HG03159 (cell line): ENCODE measurements at regions not wholly inside any gene's neighbourhood (a gene's known extent, or its start where the extent isn't known, plus 50 kb on each side); places are given as distances from the start of the nearest gene placed in this dataset.

Source experiments
- ATAC-seq: cut with Tn5 transposase; IDR thresholded peaks from one replicate; pipeline ENCODE4 v1.9.1; 2021; ENCODE audit warnings: mild to moderate bottlenecking, moderate library complexity; ENCODE audit not compliant: unreplicated experiment

DNA sequence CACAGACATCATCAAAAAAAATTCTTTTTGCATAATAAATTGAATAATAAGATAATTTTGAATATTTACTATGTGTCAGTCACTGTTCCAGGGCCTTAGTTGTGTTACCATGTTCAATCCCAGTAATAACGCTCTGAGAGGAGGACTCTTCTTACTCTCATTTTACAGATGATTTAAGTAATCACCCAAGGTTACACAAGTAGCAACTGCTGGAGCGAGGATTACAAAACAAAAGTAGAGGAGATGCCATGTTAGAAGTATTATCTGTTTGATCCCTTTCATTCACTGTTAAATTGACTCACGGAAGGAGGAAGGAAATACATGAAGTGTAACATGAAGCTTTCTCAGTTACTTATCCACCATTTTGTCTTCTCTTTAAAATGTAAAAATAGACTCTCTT is 412.8 kb downstream of the NFIB start:
- ATAC-seq: no peak

DNA sequence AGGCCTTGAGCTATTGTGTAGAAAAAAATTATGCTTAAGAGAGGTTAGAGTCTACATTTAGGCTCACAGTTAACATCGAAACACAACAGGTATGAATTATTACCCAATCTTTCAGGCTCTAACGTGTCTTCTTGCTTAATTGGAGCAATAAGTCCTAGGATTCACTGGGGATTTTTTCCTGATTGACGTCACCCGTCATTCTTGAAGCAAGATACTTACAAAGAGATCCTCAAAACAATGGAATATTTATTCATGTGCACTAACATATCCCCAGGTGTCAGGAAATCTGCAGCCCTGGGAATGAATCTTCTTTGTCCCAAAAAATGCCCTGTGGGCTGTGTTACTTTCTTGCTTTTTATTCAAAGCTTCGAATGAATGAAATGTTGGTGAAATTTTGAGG is 413.5 kb downstream of the NFIB start:
- ATAC-seq: no peak

GRCh38 chr9:13899924-13900323 is 414.0 kb downstream of the NFIB start:
- ATAC-seq: no peak

GRCh38 chr9:13898957-13899356 is 415.0 kb downstream of the NFIB start:
- no peak for ATAC-seq

DNA sequence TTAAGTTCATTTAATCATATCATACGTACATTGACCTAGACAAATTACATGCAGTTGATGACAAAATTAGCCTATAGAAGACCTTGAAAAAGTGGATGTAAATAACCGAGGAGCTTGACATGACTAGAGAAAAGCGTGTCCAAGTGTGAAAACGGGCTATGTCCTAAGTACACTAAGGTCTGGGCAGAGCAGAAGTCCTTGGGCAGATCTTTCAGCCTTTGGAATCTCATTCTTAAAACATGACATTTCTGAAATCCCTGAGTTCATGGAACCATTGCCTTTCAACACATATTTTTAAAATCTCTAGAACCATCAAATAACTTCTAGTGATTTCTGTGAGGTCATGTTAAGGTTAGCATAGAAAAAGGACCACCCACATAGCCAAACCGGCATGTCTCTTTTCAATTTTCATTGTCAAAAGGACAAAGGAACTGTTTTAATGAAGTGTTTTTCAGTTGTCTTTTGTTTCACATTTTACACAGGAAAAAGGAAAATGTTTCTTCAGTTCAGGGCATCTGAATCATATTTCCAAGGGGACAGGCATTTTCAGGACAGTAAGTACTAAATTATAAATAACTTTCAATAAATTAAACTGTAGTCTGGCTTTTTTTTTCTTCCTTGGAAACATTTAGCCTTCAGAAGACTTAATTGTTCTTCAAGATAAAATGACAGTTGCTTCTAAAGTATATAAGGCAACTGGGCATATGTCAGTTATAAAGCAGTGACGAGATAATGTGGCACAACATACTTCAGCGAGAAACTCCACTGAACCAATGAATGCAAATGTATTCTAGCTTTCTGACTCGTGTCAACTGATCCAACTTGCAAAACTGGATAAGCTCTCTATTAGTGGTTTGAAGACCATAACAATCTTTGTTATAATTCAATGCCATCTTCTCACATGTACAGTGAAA is 416.8 kb downstream of the NFIB start:
- no peak for ATAC-seq

DNA sequence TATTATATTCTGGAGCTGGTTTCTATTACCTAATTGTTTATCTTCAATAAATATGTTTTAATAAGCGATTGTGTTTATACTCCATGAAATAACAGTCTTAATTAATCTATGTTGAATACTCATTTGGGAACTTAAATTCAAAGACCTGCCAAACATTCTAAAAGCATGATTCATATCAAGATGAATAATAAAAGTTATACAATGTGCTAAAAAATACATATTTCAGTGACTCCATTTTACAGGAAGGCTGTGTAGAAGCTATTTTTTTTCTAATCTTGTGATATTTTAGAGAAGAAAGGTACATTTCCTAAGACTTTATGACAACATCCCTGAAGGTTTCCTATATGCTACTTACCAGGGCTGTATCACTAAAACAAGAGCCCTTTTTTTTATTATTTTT is 417.9 kb downstream of the NFIB start:
- ATAC-seq: no peak

- ATAC-seq: no peak
Observed at GRCh38 chr9:13885258-13885657, 428.7 kb downstream of the NFIB start.

DNA sequence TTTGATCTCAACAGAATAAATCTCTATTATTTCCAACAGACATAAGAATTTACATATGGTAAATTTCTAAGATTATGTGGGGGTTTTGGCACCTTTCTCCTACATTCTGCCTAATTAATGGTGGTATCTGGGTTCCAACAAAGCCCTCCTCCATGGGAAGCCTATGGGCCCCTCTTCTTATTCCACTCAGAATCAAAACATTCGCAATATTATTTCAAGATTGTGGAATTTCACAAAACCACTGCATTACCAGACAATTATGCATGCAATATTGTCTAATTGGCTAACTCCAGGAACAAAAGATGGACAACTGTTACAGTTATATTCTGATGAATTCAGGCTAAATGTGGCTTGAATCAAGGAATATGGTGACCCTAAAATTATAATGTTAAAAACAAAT is 434.0 kb downstream of the NFIB start:
- no peak for ATAC-seq

DNA sequence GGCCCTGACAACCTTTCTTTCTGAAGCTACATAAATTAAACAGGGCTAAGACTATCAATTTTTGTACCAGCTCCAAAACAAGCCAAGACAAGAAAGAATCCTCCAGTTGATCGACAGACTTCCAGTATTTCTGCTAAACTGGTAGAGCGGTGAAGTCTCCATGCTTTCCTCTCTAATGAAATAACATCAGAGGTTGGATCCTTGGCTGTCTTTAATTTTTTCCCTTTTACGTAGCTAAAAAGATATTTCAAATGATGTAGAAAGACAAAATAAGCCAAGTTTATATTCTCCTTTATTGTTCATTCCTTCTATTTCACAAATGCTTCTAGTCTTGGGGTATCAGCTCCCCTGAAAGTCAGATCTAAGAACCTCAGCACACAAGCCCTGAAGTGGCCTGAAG is 434.9 kb downstream of the NFIB start:
- ATAC-seq: no peak

- ATAC-seq: no peak
Observed at GRCh38 chr9:13878241-13878711, 435.7 kb downstream of the NFIB start.

DNA sequence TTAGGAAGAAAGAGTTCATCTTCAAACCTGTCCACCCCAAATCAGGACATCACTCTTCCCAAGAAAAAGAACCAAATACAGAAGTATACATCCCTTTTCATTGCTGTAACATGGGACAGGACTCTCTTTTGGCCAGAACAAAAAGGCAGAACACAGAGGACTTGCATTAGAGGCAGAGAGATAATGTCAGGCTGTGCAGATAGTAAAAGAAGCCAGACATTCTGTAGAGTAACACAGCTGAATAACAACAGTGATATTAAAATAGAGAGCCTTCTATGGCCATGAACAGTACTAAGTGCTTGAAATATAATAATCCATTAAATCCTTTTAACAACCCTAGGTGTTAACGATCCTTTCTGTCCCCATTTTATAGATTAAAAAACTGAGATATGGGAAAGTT is 437.2 kb downstream of the NFIB start:
- no peak for ATAC-seq

DNA sequence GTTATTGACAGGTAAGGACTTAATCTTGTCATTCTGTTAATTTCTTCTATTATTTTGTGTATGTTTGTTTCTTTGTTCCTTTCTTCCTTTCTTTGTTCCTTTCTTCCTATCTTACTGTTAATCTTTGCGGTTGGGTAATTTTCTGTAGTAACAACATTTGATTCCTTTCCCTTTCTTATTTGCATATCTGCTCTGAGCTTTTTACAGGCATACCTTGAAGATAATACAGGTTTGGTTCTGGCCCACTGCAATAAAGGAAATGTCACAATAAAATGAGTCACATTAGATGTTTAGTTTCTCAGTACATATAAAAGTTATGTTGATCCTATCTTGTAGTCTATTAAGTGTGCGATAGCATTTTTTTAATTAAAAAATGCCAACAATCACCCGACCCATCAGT is 440.7 kb downstream of the NFIB start:
- ATAC-seq: no peak

DNA sequence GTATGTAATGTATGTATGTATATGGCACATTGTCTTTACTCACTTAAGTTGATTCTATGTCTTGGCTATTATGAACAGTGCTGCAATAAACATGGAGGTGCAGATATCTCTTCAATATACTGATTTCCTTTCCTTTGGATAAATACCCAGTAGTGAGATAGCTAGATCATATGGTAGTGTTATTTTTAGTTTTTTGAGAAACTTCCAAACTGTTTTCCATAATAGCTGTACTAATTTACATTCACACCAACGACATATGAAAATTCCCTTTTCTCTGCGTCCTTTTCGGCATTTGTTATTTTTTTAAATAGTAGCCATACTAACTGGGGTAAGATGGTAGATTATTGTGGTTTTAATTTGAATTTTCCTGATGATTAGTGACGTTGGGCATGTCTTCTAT is 445.6 kb downstream of the NFIB start:
- ATAC-seq: no peak

GRCh38 chr9:13865869-13866268 is 448.1 kb downstream of the NFIB start:
- ATAC-seq: no peak

DNA sequence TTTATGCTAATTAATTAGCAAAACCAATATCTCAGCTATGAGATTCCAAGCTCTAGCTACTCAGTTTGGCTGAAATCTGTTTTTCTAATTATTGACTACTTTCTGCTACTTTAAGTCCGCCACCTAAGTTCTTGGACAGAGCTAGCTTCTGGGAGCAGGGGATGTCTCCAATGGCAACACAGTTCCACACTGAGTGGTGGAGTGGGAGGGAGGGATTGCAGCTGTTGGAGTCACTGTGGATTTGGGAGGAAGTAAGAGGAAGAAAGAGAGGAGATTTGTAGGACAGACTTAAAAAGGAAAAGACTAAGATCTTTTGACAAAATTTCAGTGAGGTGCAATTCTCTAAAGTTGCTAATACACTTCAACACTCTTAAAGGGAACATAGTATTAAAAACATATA is 450.8 kb downstream of the NFIB start:
- no peak for ATAC-seq

GRCh38 chr9:13862654-13863053 is 451.3 kb downstream of the NFIB start:
- ATAC-seq: no peak

GRCh38 chr9:13860946-13861640 is 452.8 kb downstream of the NFIB start:
- ATAC-seq: no peak

GRCh38 chr9:13860019-13860418 is 453.9 kb downstream of the NFIB start:
- ATAC-seq: no peak

DNA sequence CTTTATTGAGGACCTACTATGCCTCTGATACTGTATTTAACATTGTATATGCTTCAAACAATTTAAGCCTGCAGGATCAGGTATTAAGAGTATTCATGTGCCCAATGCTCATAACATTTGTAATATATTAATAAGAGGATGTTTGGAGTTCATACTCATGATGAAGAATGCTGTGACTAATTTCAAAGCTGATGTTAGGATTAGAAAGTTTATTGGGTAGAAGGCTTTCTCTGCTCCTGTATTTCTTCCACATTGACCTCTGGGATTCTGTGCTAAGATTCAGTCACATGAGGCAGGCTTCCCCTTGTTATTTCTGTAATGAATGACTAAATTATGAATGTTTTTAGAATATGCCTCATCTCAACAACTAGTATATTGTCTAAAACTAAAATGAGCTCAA is 456.4 kb downstream of the NFIB start:
- ATAC-seq: no peak

GRCh38 chr9:13847270-13847669 is 466.7 kb downstream of the NFIB start:
- ATAC-seq: no peak

- ATAC-seq: no peak
Observed at GRCh38 chr9:13845460-13845859, 468.5 kb downstream of the NFIB start.

- no peak for ATAC-seq
Observed at GRCh38 chr9:13841746-13842462, 472.0 kb downstream of the NFIB start.
